ENCODE measurements at regions not wholly inside any gene's neighbourhood (a gene's known extent, or its start where the extent isn't known, plus 50 kb on each side); places are given as distances from the start of the nearest gene placed in this dataset.

DNA sequence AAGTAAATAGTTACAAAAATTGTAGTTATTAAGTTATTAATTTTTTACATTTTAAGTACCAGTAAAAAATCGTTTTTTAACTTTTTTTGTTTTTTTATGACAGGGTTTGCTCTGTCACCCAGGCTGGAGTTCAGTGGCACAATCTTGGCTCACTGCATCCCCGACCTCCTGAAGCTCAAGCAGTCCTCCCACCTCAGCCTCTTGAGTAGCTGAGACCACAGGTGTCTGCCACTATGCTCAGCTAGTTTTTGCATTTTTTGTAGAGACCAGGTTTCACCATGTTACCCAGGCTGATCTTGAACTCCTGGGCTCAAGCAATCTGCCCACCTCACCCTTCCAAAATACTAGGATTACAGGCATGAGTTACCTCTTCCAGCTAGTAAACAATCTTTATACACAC lies 477.9 kb upstream of the MIR17HG start:
- TF ChIP-seq, protein P1, sequence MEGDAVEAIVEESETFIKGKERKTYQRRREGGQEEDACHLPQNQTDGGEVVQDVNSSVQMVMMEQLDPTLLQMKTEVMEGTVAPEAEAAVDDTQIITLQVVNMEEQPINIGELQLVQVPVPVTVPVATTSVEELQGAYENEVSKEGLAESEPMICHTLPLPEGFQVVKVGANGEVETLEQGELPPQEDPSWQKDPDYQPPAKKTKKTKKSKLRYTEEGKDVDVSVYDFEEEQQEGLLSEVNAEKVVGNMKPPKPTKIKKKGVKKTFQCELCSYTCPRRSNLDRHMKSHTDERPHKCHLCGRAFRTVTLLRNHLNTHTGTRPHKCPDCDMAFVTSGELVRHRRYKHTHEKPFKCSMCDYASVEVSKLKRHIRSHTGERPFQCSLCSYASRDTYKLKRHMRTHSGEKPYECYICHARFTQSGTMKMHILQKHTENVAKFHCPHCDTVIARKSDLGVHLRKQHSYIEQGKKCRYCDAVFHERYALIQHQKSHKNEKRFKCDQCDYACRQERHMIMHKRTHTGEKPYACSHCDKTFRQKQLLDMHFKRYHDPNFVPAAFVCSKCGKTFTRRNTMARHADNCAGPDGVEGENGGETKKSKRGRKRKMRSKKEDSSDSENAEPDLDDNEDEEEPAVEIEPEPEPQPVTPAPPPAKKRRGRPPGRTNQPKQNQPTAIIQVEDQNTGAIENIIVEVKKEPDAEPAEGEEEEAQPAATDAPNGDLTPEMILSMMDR (tag by site-specific recombination; IDR thresholded peaks at IDR 0.05): no peak
- TF ChIP-seq YY1 (tag by site-specific recombination; IDR thresholded peaks at IDR 0.05) (no peak), MZF1 (tag by site-specific recombination; IDR thresholded peaks at IDR 0.05; ENCODE audit: borderline replicate concordance) (no peak), ZNF248 (tag by site-specific recombination; IDR thresholded peaks at IDR 0.05) (no peak), ZFP3 (tag by site-specific recombination; IDR thresholded peaks at IDR 0.05; ENCODE audit: low read depth) (no peak), ZNF366 (tag by site-specific recombination; conservative IDR thresholded peaks at IDR 0.05) (no peak), ZNF274 (IDR thresholded peaks at IDR 0.05; ENCODE audit: low read length) (no peak), ZNF274 (tag by site-specific recombination; IDR thresholded peaks at IDR 0.05; ENCODE audit: borderline replicate concordance) (no peak), ZNF239 (tag by site-specific recombination; IDR thresholded peaks at IDR 0.05) (no peak), ZNF311 (tag by site-specific recombination; IDR thresholded peaks at IDR 0.05; ENCODE audit: borderline replicate concordance) (no peak), ZNF791 (tag by site-specific recombination; IDR thresholded peaks at IDR 0.05) (no peak)
- TF ChIP-seq, protein P2, sequence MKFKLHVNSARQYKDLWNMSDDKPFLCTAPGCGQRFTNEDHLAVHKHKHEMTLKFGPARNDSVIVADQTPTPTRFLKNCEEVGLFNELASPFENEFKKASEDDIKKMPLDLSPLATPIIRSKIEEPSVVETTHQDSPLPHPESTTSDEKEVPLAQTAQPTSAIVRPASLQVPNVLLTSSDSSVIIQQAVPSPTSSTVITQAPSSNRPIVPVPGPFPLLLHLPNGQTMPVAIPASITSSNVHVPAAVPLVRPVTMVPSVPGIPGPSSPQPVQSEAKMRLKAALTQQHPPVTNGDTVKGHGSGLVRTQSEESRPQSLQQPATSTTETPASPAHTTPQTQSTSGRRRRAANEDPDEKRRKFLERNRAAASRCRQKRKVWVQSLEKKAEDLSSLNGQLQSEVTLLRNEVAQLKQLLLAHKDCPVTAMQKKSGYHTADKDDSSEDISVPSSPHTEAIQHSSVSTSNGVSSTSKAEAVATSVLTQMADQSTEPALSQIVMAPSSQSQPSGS (tag by site-specific recombination; IDR thresholded peaks at IDR 0.05; ENCODE audit: low read depth): no peak
- TF ChIP-seq, protein P3, sequence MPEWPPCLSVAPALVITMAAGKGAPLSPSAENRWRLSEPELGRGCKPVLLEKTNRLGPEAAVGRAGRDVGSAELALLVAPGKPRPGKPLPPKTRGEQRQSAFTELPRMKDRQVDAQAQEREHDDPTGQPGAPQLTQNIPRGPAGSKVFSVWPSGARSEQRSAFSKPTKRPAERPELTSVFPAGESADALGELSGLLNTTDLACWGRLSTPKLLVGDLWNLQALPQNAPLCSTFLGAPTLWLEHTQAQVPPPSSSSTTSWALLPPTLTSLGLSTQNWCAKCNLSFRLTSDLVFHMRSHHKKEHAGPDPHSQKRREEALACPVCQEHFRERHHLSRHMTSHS (tag by site-specific recombination; IDR thresholded peaks at IDR 0.05): no peak
- TF ChIP-seq, protein P4, sequence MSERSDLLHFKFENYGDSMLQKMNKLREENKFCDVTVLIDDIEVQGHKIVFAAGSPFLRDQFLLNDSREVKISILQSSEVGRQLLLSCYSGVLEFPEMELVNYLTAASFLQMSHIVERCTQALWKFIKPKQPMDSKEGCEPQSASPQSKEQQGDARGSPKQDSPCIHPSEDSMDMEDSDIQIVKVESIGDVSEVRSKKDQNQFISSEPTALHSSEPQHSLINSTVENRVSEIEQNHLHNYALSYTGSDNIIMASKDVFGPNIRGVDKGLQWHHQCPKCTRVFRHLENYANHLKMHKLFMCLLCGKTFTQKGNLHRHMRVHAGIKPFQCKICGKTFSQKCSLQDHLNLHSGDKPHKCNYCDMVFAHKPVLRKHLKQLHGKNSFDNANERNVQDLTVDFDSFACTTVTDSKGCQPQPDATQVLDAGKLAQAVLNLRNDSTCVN (tag by site-specific recombination; optimal IDR thresholded peaks at IDR 0.05): no peak

Data from HEK293 (cell line).